ENCODE measurements at regions not wholly inside any gene's neighbourhood (a gene's known extent, or its start where the extent isn't known, plus 50 kb on each side); places are given as distances from the start of the nearest gene placed in this dataset.

DNA sequence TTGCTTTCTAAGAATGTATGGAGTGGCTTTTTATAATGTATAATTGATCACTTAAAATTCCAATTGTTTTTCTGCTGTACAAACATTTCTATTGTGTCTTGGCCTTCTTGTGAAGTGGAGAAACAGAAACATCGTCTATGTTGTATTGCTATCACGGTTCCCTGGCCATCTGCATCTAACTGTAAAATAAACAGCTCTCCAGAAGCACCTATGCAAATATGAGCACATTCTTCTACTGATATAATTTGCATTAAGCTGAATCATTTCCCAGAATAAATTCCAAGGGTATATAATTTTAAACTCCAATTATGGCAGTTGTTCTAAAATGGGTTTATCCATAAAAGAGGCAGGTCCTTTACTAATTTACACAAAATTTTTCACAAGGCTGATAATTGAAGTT lies 261.6 kb upstream of the STS start:
- TF ChIP-seq, protein P1, sequence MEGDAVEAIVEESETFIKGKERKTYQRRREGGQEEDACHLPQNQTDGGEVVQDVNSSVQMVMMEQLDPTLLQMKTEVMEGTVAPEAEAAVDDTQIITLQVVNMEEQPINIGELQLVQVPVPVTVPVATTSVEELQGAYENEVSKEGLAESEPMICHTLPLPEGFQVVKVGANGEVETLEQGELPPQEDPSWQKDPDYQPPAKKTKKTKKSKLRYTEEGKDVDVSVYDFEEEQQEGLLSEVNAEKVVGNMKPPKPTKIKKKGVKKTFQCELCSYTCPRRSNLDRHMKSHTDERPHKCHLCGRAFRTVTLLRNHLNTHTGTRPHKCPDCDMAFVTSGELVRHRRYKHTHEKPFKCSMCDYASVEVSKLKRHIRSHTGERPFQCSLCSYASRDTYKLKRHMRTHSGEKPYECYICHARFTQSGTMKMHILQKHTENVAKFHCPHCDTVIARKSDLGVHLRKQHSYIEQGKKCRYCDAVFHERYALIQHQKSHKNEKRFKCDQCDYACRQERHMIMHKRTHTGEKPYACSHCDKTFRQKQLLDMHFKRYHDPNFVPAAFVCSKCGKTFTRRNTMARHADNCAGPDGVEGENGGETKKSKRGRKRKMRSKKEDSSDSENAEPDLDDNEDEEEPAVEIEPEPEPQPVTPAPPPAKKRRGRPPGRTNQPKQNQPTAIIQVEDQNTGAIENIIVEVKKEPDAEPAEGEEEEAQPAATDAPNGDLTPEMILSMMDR (IDR thresholded peaks at IDR 0.05): no peak
- no peak for TF ChIP-seq EZH2 (IDR thresholded peaks at IDR 0.05; ENCODE audit: borderline replicate concordance, insufficient read depth, low read depth, low read length, poor library complexity, severe bottlenecking)

Data from B cell (primary cell).